Body of pancreas (tissue), 4 donors: ENCODE measurements at regions not wholly inside any gene's neighbourhood (a gene's known extent, or its start where the extent isn't known, plus 50 kb on each side); places are given as distances from the start of the nearest gene placed in this dataset.

Source experiments
- ATAC-seq: fragments of 150-250 bp; one replicate; pipeline ENCODE4 v1.9.1; 2016
- DNase-seq, 4 donors: peaks; one replicate each; pipeline ENCODE4 v3.0.0-alpha.2; 2019
- H3K27ac ChIP-seq, 4 donors: fragments of 200-600 bp; sonication (generic); 1 replicate in 3 of 4; 2 replicates in 1 of 4; pipeline versions ENCODE4 v1.5.1 to v1.6.1; 2016 to 2019; ENCODE audit warnings: mild to moderate bottlenecking in 1 of 4, mixed read lengths in 1 of 4, moderate library complexity in 1 of 4
- H3K27me3 ChIP-seq, 2 donors: fragments of 200-600 bp; sonication (generic); one replicate each; pipeline ENCODE4 v1.6.0; 2016; ENCODE audit warnings: mild to moderate bottlenecking in 1 of 2
- H3K36me3 ChIP-seq, 2 donors: fragments of 200-600 bp; sonication (generic); replicated peaks in 1 of 2; 2 replicates each; pipeline ENCODE4 v1.5.1; 2016; ENCODE audit warnings: low read depth in 2 of 2; ENCODE audit not compliant: insufficient read depth in 1 of 2
- H3K4me1 ChIP-seq: fragments of 200-600 bp; sonication (generic); one replicate; pipeline ENCODE4 v1.6.0; 2016
- H3K4me3 ChIP-seq, 2 donors: fragments of 200-600 bp; sonication (generic); 1 replicate in 1 of 2; 2 replicates in 1 of 2; pipeline ENCODE4 v1.5.1; 2016 to 2019
- H3K9me3 ChIP-seq, 3 donors: fragments of 200-600 bp; sonication (generic); 1 replicate in 2 of 3; 2 replicates in 1 of 3; pipeline ENCODE4 v1.5.1; 2016
- CTCF ChIP-seq, 7 experiments: fragments of 450-650 bp in 4 of 7; fragments of 200-600 bp in 3 of 7; sonication (generic) in 3 of 7; IDR thresholded peaks; one replicate each; pipeline ENCODE4 v1.5.1; 2016 to 2019; ENCODE audit warnings: antibody characterized with exemption in 7 of 7
- POLR2A ChIP-seq, 3 donors: fragments of 450-650 bp; IDR thresholded peaks; one replicate each; pipeline ENCODE4 v1.6.1; 2016; ENCODE audit warnings: antibody characterized with exemption in 3 of 3, mild to moderate bottlenecking in 2 of 3
- WGBS, 2 donors: methylation state at CpG; one replicate each; pipeline ENCODE4 v1.1.5; 2017; 5-methylcytosine and 5-hydroxymethylcytosine counted together
- intact Hi-C: fragments of 100-400 bp; cut with DNase I; formaldehyde crosslinking; loops from one replicate; pipeline ENCODE4 v1.15.1; 2023

DNA sequence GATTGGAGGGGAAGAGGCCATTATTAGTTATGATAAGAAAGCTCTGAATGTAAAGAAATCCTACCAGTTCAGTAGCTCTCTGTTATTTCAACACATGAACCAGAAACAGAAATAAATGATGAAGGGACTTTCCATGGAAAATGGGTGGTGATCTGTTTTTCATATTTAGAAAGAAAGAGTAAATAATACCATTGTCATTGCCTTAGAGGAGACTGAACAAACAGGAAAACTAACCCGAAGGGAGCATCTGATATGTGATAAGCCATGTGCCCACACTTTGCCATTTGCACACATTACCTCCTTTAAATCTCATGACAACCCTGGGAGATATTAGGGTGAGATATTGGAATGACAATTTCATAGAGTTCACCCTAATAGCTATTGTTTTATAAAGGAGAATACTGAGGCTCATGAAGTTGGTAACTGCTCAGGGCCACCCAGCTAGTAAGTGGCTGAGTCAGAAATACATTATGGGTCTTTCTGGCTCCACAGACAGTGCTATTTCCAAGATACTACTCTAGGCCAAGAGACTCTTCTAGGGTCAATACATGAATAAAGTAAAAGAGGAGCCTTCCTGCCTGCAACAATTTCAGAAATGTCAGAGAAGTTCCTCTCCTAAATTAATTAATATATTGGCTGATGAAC, 111.0 kb upstream of the SLIT3 start:
- Histone ChIP-seq H3K4me3 (no peak overlapping the region), H3K27me3 (no peaks in the 10 kb centered on the region), H3K4me1 (no peaks in the 10 kb centered on the region), H3K36me3 (no peaks in the 10 kb centered on the region), H3K27ac (no peak overlapping the region), H3K9me3 (no peaks in the 10 kb centered on the region)
- ATAC-seq (no peak), DNase-seq (no peak)
- no peak for TF ChIP-seq POLR2A (IDR thresholded peaks at IDR 0.05)
- TF ChIP-seq CTCF (IDR thresholded peaks at IDR 0.05): no peak
- WGBS, 2 donors: 23 to 29% methylated on average over 1 of the region's 1 CpG
- intact Hi-C loops: no loop called here

DNA sequence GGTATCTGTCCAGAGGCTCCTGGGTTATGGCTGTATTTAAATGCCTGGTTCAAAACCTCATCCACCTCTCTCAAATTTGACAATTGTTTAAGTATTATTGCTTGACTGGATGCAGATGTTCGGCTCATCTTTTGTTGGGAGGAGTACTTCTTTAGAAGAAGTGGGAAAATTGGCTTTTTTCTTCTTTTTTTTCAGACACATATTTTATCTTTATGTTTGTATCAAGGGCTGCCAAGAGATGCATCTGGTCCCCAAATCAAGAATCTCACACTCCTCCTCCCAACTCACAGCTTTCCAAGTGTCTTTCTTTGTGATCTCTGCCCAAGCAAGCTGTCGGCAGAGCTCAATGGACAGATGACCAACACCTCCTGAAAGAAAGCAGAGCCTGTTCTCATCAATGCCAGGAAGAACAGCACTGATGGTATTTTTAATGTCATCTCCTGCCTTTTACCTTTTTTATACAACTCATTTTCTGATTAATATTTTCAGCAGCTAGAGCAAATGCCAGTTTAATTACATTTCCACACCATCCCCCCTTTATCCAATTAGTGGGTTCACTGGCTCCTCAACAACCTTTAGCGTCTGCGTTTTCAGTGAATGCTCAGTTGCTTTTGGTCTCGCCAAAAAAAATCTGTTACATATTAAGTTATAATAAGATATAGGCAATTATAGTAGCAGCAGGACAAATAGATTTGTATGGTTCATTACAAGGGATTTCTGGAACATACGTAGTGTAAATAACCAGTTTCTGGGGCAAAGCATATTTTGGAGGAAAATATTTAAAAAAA, 110.3 kb upstream of the SLIT3 start:
- 64 to 66% methylated on average over 6 of the region's 6 CpGs for WGBS, 2 donors
- H3K36me3 ChIP-seq: no peaks in the 10 kb centered on the region
- ATAC-seq: no peak
- no peak for DNase-seq
- no peaks in the 10 kb centered on the region for H3K4me1 ChIP-seq
- TF ChIP-seq CTCF (IDR thresholded peaks at IDR 0.05): no peak
- TF ChIP-seq POLR2A (IDR thresholded peaks at IDR 0.05): no peak
- H3K27ac ChIP-seq: no peak overlapping the region
- H3K9me3 ChIP-seq: no peaks in the 10 kb centered on the region
- intact Hi-C loops: no loop called here
- H3K27me3 ChIP-seq: no peaks in the 10 kb centered on the region
- H3K4me3 ChIP-seq: no peak overlapping the region

- Histone ChIP-seq H3K27ac (no peak overlapping the region), H3K4me3 (no peak overlapping the region), H3K27me3 (no peaks in the 10 kb centered on the region), H3K9me3 (no peaks in the 10 kb centered on the region), H3K36me3 (no peaks in the 10 kb centered on the region), H3K4me1 (no peaks in the 10 kb centered on the region)
- ATAC-seq: no peak
- no peak for DNase-seq
- intact Hi-C loops: no loop called here
- 50 to 52% methylated on average over 1 of the region's 1 CpG for WGBS, 2 donors
- no peak for TF ChIP-seq POLR2A (IDR thresholded peaks at IDR 0.05)
- TF ChIP-seq CTCF (IDR thresholded peaks at IDR 0.05): no peak
These were observed 107.8 kb upstream of the SLIT3 start for GRCh38 chr5:169408731-169409130.

DNA sequence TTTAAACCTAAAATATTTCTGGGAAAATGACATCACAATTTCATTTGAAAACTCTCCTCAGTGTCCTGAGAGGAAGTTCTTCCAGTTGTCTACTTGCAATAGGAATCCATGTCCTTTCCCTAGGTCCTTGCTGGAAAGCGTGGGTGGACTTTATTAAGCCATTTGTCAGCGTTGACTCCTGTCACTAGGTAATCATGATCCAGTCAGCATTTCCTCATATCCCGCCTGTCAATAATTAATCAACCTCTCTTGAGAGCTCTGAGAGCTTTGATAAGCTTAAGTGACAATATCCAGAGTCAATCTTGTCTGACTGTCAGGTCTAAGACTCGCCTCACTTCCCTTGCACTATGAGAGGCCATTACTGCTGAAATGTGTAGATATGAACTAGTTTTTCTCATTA, 107.2 kb upstream of the SLIT3 start:
- intact Hi-C loops: no loop called here
- TF ChIP-seq POLR2A (IDR thresholded peaks at IDR 0.05): no peak
- no peak for TF ChIP-seq CTCF (IDR thresholded peaks at IDR 0.05)
- ATAC-seq (no peak), DNase-seq (no peak)
- 54 to 68% methylated on average over 4 of the region's 4 CpGs for WGBS, 2 donors
- H3K9me3 ChIP-seq: no peaks in the 10 kb centered on the region
- no peaks in the 10 kb centered on the region for H3K27me3 ChIP-seq
- no peak overlapping the region for H3K4me3 ChIP-seq
- no peaks in the 10 kb centered on the region for H3K36me3 ChIP-seq
- no peak overlapping the region for H3K27ac ChIP-seq
- H3K4me1 ChIP-seq: no peaks in the 10 kb centered on the region

GRCh38 chr5:169404223-169404622, 103.3 kb upstream of the SLIT3 start:
- no peak for ATAC-seq
- TF ChIP-seq POLR2A (IDR thresholded peaks at IDR 0.05): no peak
- TF ChIP-seq CTCF (IDR thresholded peaks at IDR 0.05): no peak
- 49 to 60% methylated on average over 3 of the region's 3 CpGs for WGBS, 2 donors
- H3K9me3 ChIP-seq: no peaks in the 10 kb centered on the region
- no peaks in the 10 kb centered on the region for H3K4me1 ChIP-seq
- no peaks in the 10 kb centered on the region for H3K27me3 ChIP-seq
- DNase-seq: no peak
- H3K4me3 ChIP-seq: no peak overlapping the region
- intact Hi-C loops: no loop called here
- no peak overlapping the region for H3K27ac ChIP-seq
- no peaks in the 10 kb centered on the region for H3K36me3 ChIP-seq
